Left lung (tissue), 4 donors: ENCODE measurements at regions not wholly inside any gene's neighbourhood (a gene's known extent, or its start where the extent isn't known, plus 50 kb on each side); places are given as distances from the start of the nearest gene placed in this dataset.

Experiments used
- ATAC-seq: fragments of 200-7000 bp; cut with Tn5 transposase; one replicate; pipeline ENCODE4 v1.9.1; 2020; ENCODE audit warnings: moderate library complexity
- DNase-seq, 4 donors: peaks; one replicate each; pipeline ENCODE4 v3.0.0-alpha.2; 2013 to 2020
- H3K27ac ChIP-seq, 2 donors: fragments of 200-600 bp; sonication (generic) in 1 of 2; one replicate each; pipeline versions ENCODE4 v1.5.0 to v1.8.0; 2020 to 2021
- H3K27me3 ChIP-seq, 2 donors: fragments of 200-600 bp; sonication (generic) in 1 of 2; one replicate each; pipeline versions ENCODE4 v1.5.0 to v1.8.0; 2020 to 2021
- H3K36me3 ChIP-seq, 2 donors: fragments of 200-600 bp; sonication (generic) in 1 of 2; one replicate each; pipeline versions ENCODE4 v1.5.0 to v1.8.0; 2020 to 2021
- H3K4me1 ChIP-seq, 2 donors: fragments of 200-600 bp; one replicate each; pipeline ENCODE4 v1.8.0; 2021
- H3K4me3 ChIP-seq, 2 donors: fragments of 200-600 bp; sonication (generic) in 1 of 2; one replicate each; pipeline versions ENCODE4 v1.5.0 to v1.8.0; 2020 to 2021; ENCODE audit warnings: mild to moderate bottlenecking in 1 of 2
- H3K9me3 ChIP-seq, 2 donors: fragments of 200-600 bp; sonication (generic) in 1 of 2; one replicate each; pipeline versions ENCODE4 v1.5.0 to v1.8.0; 2020 to 2021
- CTCF ChIP-seq, 2 donors: fragments of 200-600 bp; sonication (generic) in 1 of 2; IDR thresholded peaks; one replicate each; pipeline versions ENCODE4 v1.5.0 to v1.8.0; 2021; ENCODE audit warnings: antibody characterized with exemption in 2 of 2
- intact Hi-C, 2 donors: fragments of 100-400 bp; cut with DNase I; formaldehyde crosslinking; loops; one replicate each; pipeline versions ENCODE4 v1.11.2 to v1.14.2; 2022
- donor health status: DM: no; HTN: yes; CAD: no.
- donor health status: DM: no; HTN: no; CAD: no.

DNA sequence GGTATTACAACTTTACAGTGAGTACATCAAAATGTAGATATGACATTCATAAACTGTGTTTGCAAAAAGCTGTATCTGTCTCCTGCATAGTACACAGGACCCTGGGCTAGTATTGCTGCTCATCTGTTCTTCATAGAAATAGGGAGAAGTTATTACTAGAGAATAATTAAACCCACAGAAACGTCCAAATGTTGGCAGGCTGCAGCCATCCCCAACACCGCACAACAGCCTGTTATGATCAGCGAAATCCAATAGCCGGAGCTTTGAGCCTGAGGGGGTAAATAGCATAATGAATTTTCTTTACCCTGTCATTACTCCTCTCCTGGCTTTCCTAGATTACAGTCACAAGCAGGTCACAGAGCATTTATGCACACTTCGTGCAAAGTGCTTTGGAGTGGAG is 178.0 kb downstream of the DACT1 start:
- DNase-seq (no peak), ATAC-seq (no peak)
- Histone ChIP-seq H3K27me3 (no peaks in the 10 kb centered on the region), H3K36me3 (no peaks in the 10 kb centered on the region), H3K9me3 (no peaks in the 10 kb centered on the region), H3K4me3 (no peak overlapping the region), H3K4me1 (peaks cover 0 to 9% of the 10 kb centered on the region in 2 donors), H3K27ac (no peak overlapping the region)
- no peak for TF ChIP-seq CTCF (IDR thresholded peaks at IDR 0.05)
- intact Hi-C loops, result no loop called here

- DNase-seq, result no peak
- Histone ChIP-seq H3K4me3 (no peak overlapping the region), H3K27me3 (no peaks in the 10 kb centered on the region), H3K36me3 (no peaks in the 10 kb centered on the region), H3K9me3 (no peaks in the 10 kb centered on the region), H3K4me1 (peaks cover 0 to 9% of the 10 kb centered on the region in 2 donors), H3K27ac (no peak overlapping the region)
- no peak for ATAC-seq
- TF ChIP-seq CTCF (IDR thresholded peaks at IDR 0.05), result no peak
- intact Hi-C loops, result no loop called here
These were observed 178.8 kb downstream of the DACT1 start for GRCh38 chr14:58816416-58817115.

- no peak overlapping the region for H3K27ac ChIP-seq
- no peak overlapping the region for H3K4me3 ChIP-seq
- H3K4me1 ChIP-seq, result peaks cover 0 to 9% of the 10 kb centered on the region in 2 donors
- no peak for ATAC-seq
- H3K36me3 ChIP-seq, result no peaks in the 10 kb centered on the region
- H3K9me3 ChIP-seq, result no peaks in the 10 kb centered on the region
- no peaks in the 10 kb centered on the region for H3K27me3 ChIP-seq
- no peak for DNase-seq
- intact Hi-C loops, result no loop called here
- no peak for TF ChIP-seq CTCF (IDR thresholded peaks at IDR 0.05)
These were observed 180.1 kb downstream of the DACT1 start for GRCh38 chr14:58817846-58818245.

- H3K27me3 ChIP-seq, result no peaks in the 10 kb centered on the region
- no peak for TF ChIP-seq CTCF (IDR thresholded peaks at IDR 0.05)
- H3K4me1 ChIP-seq, result peaks cover 0 to 9% of the 10 kb centered on the region in 2 donors
- intact Hi-C loops, result no loop called here
- ATAC-seq (no peak), DNase-seq (no peak)
- no peak overlapping the region for H3K4me3 ChIP-seq
- H3K36me3 ChIP-seq, result no peaks in the 10 kb centered on the region
- H3K9me3 ChIP-seq, result no peaks in the 10 kb centered on the region
- H3K27ac ChIP-seq, result no peak overlapping the region
These were observed 182.3 kb downstream of the DACT1 start for GRCh38 chr14:58820032-58820431.

DNA sequence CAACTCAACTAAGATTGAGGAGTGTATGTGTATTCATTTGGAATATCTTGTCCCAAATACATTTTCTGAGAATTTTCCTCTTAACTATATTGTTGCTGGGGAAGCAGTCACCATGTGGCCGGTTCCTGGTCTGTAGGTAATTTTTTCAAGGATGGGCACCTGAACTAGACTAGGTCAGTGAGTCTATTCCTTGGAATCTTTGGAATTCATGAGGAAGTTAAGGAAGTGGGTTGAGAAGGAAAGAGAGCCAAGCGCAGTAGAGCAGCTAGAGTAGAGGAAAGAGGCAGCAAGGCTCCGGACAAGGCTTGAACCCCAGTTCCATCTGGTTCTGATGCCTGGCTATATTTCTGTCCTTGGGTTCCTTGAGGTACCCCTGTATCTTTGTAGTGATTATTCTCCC is 183.7 kb downstream of the DACT1 start:
- Histone ChIP-seq H3K4me3 (no peak overlapping the region), H3K4me1 (no peaks in the 10 kb centered on the region), H3K27ac (no peak overlapping the region), H3K27me3 (no peaks in the 10 kb centered on the region), H3K36me3 (no peaks in the 10 kb centered on the region), H3K9me3 (no peaks in the 10 kb centered on the region)
- intact Hi-C loops, result no loop called here
- ATAC-seq (no peak), DNase-seq (no peak)
- no peak for TF ChIP-seq CTCF (IDR thresholded peaks at IDR 0.05)
